H1 (cell line): ENCODE measurements at regions not wholly inside any gene's neighbourhood (a gene's known extent, or its start where the extent isn't known, plus 50 kb on each side); places are given as distances from the start of the nearest gene placed in this dataset.

Experiments used
- CTCF ChIA-PET: fragments of 300-600 bp; sonication (Branson Sonifier 250); formaldehyde crosslinking; loops from one replicate; lab custom pipeline; 2021; ENCODE audit not compliant: partially characterized antibody; lab: Charles Lee
- POLR2A ChIA-PET: fragments of 300-600 bp; sonication (Branson Sonifier 250); formaldehyde crosslinking; loops from one replicate; lab custom pipeline; 2021; ENCODE audit warnings: inconsistent platforms; ENCODE audit not compliant: partially characterized antibody; lab: Charles Lee
- DNase-seq, 2 experiments: peaks; one replicate each; pipeline versions ENCODE4 v3.0.0 to v3.0.0-alpha.2; 2010 to 2022; ENCODE audit warnings: low spot score in 2 of 2, low read depth in 1 of 2, mixed read lengths in 1 of 2
- FAIRE-seq: peaks from 2 replicates; lab custom pipeline; 2011; peaks lifted over from hg19 to GRCh38; lab: Jason Lieb, UNC
- H2AFZ ChIP-seq: 2 replicates; pipeline ENCODE4 v1.8.1; 2012; ENCODE audit warnings: low read length, inconsistent platforms
- H2AK5ac ChIP-seq: 2 replicates; pipeline ENCODE4 v1.6.1; 2013; ENCODE audit warnings: low read depth, low read length
- H2BK120ac ChIP-seq: replicated peaks from 2 replicates; pipeline ENCODE3; 2013; ENCODE audit warnings: low read depth, low read length, inconsistent platforms
- H2BK12ac ChIP-seq: 2 replicates; pipeline ENCODE4 v1.6.1; 2013; ENCODE audit warnings: low read depth, low read length
- H2BK15ac ChIP-seq: 2 replicates; pipeline ENCODE4 v1.6.1; 2013; ENCODE audit warnings: low read length
- H2BK20ac ChIP-seq: 2 replicates; pipeline ENCODE4 v1.6.1; 2013; ENCODE audit warnings: low read length
- H2BK5ac ChIP-seq: 2 replicates; pipeline ENCODE4 v1.6.1; 2013; ENCODE audit warnings: low read depth, low read length
- H3K14ac ChIP-seq: 2 replicates; pipeline ENCODE4 v1.6.1; 2013; ENCODE audit warnings: inconsistent platforms; ENCODE audit not compliant: insufficient read length
- H3K18ac ChIP-seq: 2 replicates; pipeline ENCODE4 v1.6.1; 2013; ENCODE audit warnings: low read length; ENCODE audit errors: extremely low read depth
- H3K23ac ChIP-seq: 2 replicates; pipeline ENCODE4 v1.6.1; 2013; ENCODE audit warnings: inconsistent platforms; ENCODE audit not compliant: insufficient read length
- H3K23me2 ChIP-seq: 2 replicates; pipeline ENCODE4 v1.6.1; 2013; ENCODE audit warnings: low read depth, low read length
- H3K27ac ChIP-seq: 2 replicates; pipeline ENCODE4 v1.6.1; 2011; ENCODE audit warnings: low read depth, low read length, inconsistent platforms
- H3K27me3 ChIP-seq, 4 experiments: replicated peaks in 1 of 4; 1 replicate in 1 of 4; 2 replicates in 3 of 4; pipeline versions ENCODE4 v1.6.1 to v1.8.1; 2011 to 2013; ENCODE audit warnings: low read length in 3 of 4, mild to moderate bottlenecking in 3 of 4, inconsistent platforms in 2 of 4, mixed read lengths in 2 of 4, moderate library complexity in 1 of 4; ENCODE audit not compliant: control insufficient read depth in 3 of 4, insufficient read depth in 3 of 4; ENCODE audit errors: extremely low read depth in 1 of 4
- H3K36me3 ChIP-seq, 4 experiments: 2 replicates each; pipeline versions ENCODE4 v1.6.1 to v1.8.1; 2011 to 2013; ENCODE audit warnings: mild to moderate bottlenecking in 4 of 4, low read length in 3 of 4, moderate library complexity in 2 of 4, control low read depth in 1 of 4, inconsistent platforms in 1 of 4; ENCODE audit not compliant: insufficient read depth in 4 of 4, control insufficient read depth in 2 of 4
- H3K4ac ChIP-seq: replicated peaks from 2 replicates; pipeline ENCODE3; 2013; ENCODE audit warnings: low read length, low read depth, mixed read lengths, inconsistent platforms; ENCODE audit not compliant: insufficient read length
- H3K4me1 ChIP-seq, 4 experiments: replicated peaks in 1 of 4; 1 replicate in 1 of 4; 2 replicates in 3 of 4; pipeline versions ENCODE4 v1.6.1 to v1.8.1; 2011 to 2013; ENCODE audit warnings: low read length in 3 of 4, inconsistent platforms in 2 of 4, mixed read lengths in 1 of 4; ENCODE audit not compliant: insufficient read depth in 4 of 4, control insufficient read depth in 3 of 4
- H3K4me2 ChIP-seq, 2 experiments: 2 replicates each; pipeline versions ENCODE4 v1.6.1 to v1.8.1; 2011 to 2013; ENCODE audit warnings: low read depth in 2 of 2, low read length in 2 of 2, control low read depth in 1 of 2, inconsistent platforms in 1 of 2, mild to moderate bottlenecking in 1 of 2; ENCODE audit not compliant: insufficient read depth in 1 of 2
- H3K4me3 ChIP-seq, 4 experiments: fragments of 200-600, 300-600 bp in 1 of 4; sonication (generic), shearing (Covaris generic), sonication (Bioruptor Twin) in 1 of 4; 2 replicates each; pipeline versions ENCODE4 v1.5.1 to v1.8.1; 2011 to 2016; ENCODE audit warnings: low read length in 4 of 4, low read depth in 3 of 4, control low read depth in 2 of 4, inconsistent platforms in 2 of 4, mild to moderate bottlenecking in 2 of 4, mixed read lengths in 1 of 4, moderate library complexity in 1 of 4; ENCODE audit not compliant: insufficient read depth in 2 of 4; ENCODE audit errors: extremely low read depth in 1 of 4
- H3K56ac ChIP-seq: replicated peaks from 2 replicates; pipeline ENCODE3; 2013; ENCODE audit warnings: low read depth, mild to moderate bottlenecking, mixed read lengths, low read length, inconsistent platforms; ENCODE audit not compliant: insufficient read length
- H3K79me1 ChIP-seq: 2 replicates; pipeline ENCODE4 v1.6.1; 2013; ENCODE audit warnings: low read depth, low read length, control low read depth
- H3K79me2 ChIP-seq, 2 experiments: 2 replicates each; pipeline versions ENCODE4 v1.6.1 to v1.8.1; 2012 to 2013; ENCODE audit warnings: low read length in 2 of 2, mild to moderate bottlenecking in 2 of 2, inconsistent platforms in 1 of 2; ENCODE audit not compliant: insufficient read depth in 2 of 2, control insufficient read depth in 1 of 2
- H3K9ac ChIP-seq, 4 experiments: replicated peaks in 1 of 4; 1 replicate in 1 of 4; 2 replicates in 3 of 4; pipeline versions ENCODE4 v1.6.1 to v1.8.1; 2011 to 2013; ENCODE audit warnings: low read depth in 3 of 4, low read length in 3 of 4, control low read depth in 2 of 4, mild to moderate bottlenecking in 2 of 4, moderate library complexity in 2 of 4, inconsistent platforms in 1 of 4; ENCODE audit errors: extremely low read depth in 1 of 4
- H3K9me3 ChIP-seq, 2 experiments: 2 replicates each; pipeline versions ENCODE4 v1.6.1 to v1.8.1; 2012 to 2013; ENCODE audit warnings: mild to moderate bottlenecking in 2 of 2, moderate library complexity in 2 of 2, control low read depth in 1 of 2, inconsistent platforms in 1 of 2, low read depth in 1 of 2, low read length in 1 of 2, mixed read lengths in 1 of 2; ENCODE audit not compliant: insufficient read depth in 2 of 2
- H4K20me1 ChIP-seq, 2 experiments: replicated peaks in 1 of 2; 2 replicates each; pipeline versions ENCODE3 to v1.8.1; 2011 to 2013; ENCODE audit warnings: inconsistent platforms in 2 of 2, low read length in 2 of 2, mild to moderate bottlenecking in 1 of 2; ENCODE audit not compliant: insufficient read depth in 2 of 2, control insufficient read depth in 1 of 2
- H4K5ac ChIP-seq: 2 replicates; pipeline ENCODE4 v1.6.1; 2013; ENCODE audit warnings: low read length, low read depth, mixed read lengths, inconsistent platforms; ENCODE audit not compliant: insufficient read length
- H4K8ac ChIP-seq: 2 replicates; pipeline ENCODE4 v1.8.0; 2013; ENCODE audit warnings: mild to moderate bottlenecking, moderate library complexity, low read length, inconsistent platforms; ENCODE audit not compliant: insufficient read depth; ENCODE audit errors: extremely low read depth
- H4K91ac ChIP-seq: replicated peaks from 2 replicates; pipeline ENCODE3; 2013; ENCODE audit warnings: low read length, mixed read lengths, inconsistent platforms; ENCODE audit not compliant: insufficient read length
- ATF3 ChIP-seq: IDR thresholded peaks from 2 replicates; pipeline ENCODE4 v1.6.1; 2011; ENCODE audit warnings: low read depth, mild to moderate bottlenecking, low read length; ENCODE audit not compliant: insufficient read depth
- BCL11A ChIP-seq, 2 experiments: IDR thresholded peaks; one replicate each; pipeline ENCODE4 v1.6.1; 2011; ENCODE audit warnings: low read depth in 2 of 2, low read length in 2 of 2, mild to moderate bottlenecking in 2 of 2
- CBX8 ChIP-seq: fragments of 300-800, 300-1000 bp; sonication (generic); IDR thresholded peaks from 2 replicates; pipeline ENCODE4 v1.7.1; 2016; ENCODE audit warnings: low read depth, low read length, borderline replicate concordance
- CHD1 ChIP-seq: IDR thresholded peaks from 2 replicates; pipeline ENCODE4 v1.6.1; 2012; ENCODE audit warnings: low read depth, low read length, improper control_type of control experiment
- GABPA ChIP-seq: IDR thresholded peaks from 2 replicates; pipeline ENCODE4 v1.6.1; 2011; ENCODE audit warnings: mild to moderate bottlenecking, low read length, moderate library complexity, borderline replicate concordance; ENCODE audit not compliant: insufficient read depth
- HDAC2 ChIP-seq, 2 experiments: fragments of 300-600 bp in 1 of 2; sonication (generic) in 1 of 2; IDR thresholded peaks; 2 replicates each; pipeline ENCODE4 v1.6.1; 2011 to 2012; ENCODE audit warnings: low read depth in 2 of 2, low read length in 2 of 2, mild to moderate bottlenecking in 2 of 2, moderate library complexity in 2 of 2, borderline replicate concordance in 1 of 2, inconsistent platforms in 1 of 2
- JUND ChIP-seq: IDR thresholded peaks from 2 replicates; pipeline ENCODE4 v1.6.1; 2011; ENCODE audit warnings: mild to moderate bottlenecking, improper control_type of control experiment, low read length
- MAFK ChIP-seq: IDR thresholded peaks from 2 replicates; pipeline ENCODE4 v1.6.1; 2012; ENCODE audit warnings: low read depth, mild to moderate bottlenecking, improper control_type of control experiment, low read length
- RBBP5 ChIP-seq: IDR thresholded peaks from 2 replicates; pipeline ENCODE4 v1.7.1; 2012; ENCODE audit warnings: low read depth, mild to moderate bottlenecking, inconsistent platforms, low read length, moderate library complexity, borderline replicate concordance
- RXRA ChIP-seq: IDR thresholded peaks from 2 replicates; pipeline ENCODE4 v1.6.1; 2011; ENCODE audit warnings: low read depth, mild to moderate bottlenecking, low read length, moderate library complexity; ENCODE audit not compliant: insufficient read depth
- SIRT6 ChIP-seq: IDR thresholded peaks from one replicate; pipeline ENCODE4 v1.7.1; 2012; ENCODE audit warnings: low read length, inconsistent platforms
- SP2 ChIP-seq: IDR thresholded peaks from 2 replicates; pipeline ENCODE4 v1.6.1; 2012; ENCODE audit warnings: mild to moderate bottlenecking, low read length, inconsistent platforms
- SRF ChIP-seq: IDR thresholded peaks from 2 replicates; pipeline ENCODE4 v1.6.1; 2011; ENCODE audit warnings: mild to moderate bottlenecking, low read depth, low read length, moderate library complexity
- TAF7 ChIP-seq: optimal IDR thresholded peaks from 2 replicates; pipeline ENCODE3; 2011; ENCODE audit warnings: low read depth, mild to moderate bottlenecking, inconsistent platforms, low read length, moderate library complexity, borderline replicate concordance
- YY1 ChIP-seq: IDR thresholded peaks from 2 replicates; pipeline ENCODE4 v1.6.1; 2011; ENCODE audit warnings: low read depth, mild to moderate bottlenecking, low read length
- WGBS, 2 experiments: shearing (Covaris generic) in 1 of 2; methylation state at CpG; one replicate each; pipeline versions ENCODE4 v1.1.6 to v1.1.7; 2013 to 2015; ENCODE audit warnings: low lambda C conversion rate in 2 of 2, mixed read lengths in 2 of 2, inconsistent platforms in 1 of 2, low coverage in 1 of 2, missing lambda C conversion rate in 1 of 2; ENCODE audit not compliant: insufficient replicate concordance in 2 of 2, insufficient coverage in 1 of 2, insufficient read length in 1 of 2; ENCODE audit errors: extremely low coverage in 1 of 2, missing lambda C conversion rate in 1 of 2; 5-methylcytosine and 5-hydroxymethylcytosine counted together

GRCh38 chr2:55775828-55776227 is 82.2 kb upstream of the PNPT1 start:
- WGBS, 2 experiments = 94% methylated on average over 4 of the region's 4 CpGs; no CpG with 5 or more reads in 1 of the 2 experiments
- TF ChIP-seq CHD1 (no peak), SP2 (no peak), GABPA (no peak), YY1 (no peak), HDAC2 (IDR thresholded peaks at IDR 0.05; ENCODE audit: borderline replicate concordance in 1 of 2, low read depth in 2 of 2, low read length in 2 of 2) (no peak), ATF3 (no peak), MAFK (no peak), JUND (no peak), CBX8 (no peak), TAF7 (no peak), RXRA (no peak), BCL11A (IDR thresholded peaks at IDR 0.05; ENCODE audit: low read depth in 2 of 2, low read length in 2 of 2) (no peak), SIRT6 (no peak), SRF (no peak), RBBP5 (no peak)

More at GRCh38 chr2:55775828-55776227, 82.2 kb upstream of the PNPT1 start:
- POLR2A ChIA-PET = no interaction called here
- H2BK5ac ChIP-seq = no peak overlapping the region
- H3K14ac ChIP-seq = no peak overlapping the region
- H3K27me3 ChIP-seq = no peaks in the 10 kb centered on the region
- H3K79me1 ChIP-seq = no peaks in the 10 kb centered on the region
- no peak overlapping the region for H2BK12ac ChIP-seq
- no peak overlapping the region for H3K56ac ChIP-seq
- no peak overlapping the region for H3K9ac ChIP-seq
- H3K4ac ChIP-seq = no peak overlapping the region
- no peak overlapping the region for H4K8ac ChIP-seq
- H3K23me2 ChIP-seq = no peaks in the 10 kb centered on the region
- H2BK120ac ChIP-seq = no peak overlapping the region
- no peak for DNase-seq
- H4K5ac ChIP-seq = no peak overlapping the region
- H3K27ac ChIP-seq = no peak overlapping the region
- no peak overlapping the region for H2AFZ ChIP-seq
- H3K4me2 ChIP-seq = no peak overlapping the region
- CTCF ChIA-PET = interaction anchor here (1.9 kb wide), 1 partner anchor 186 kb away, joined by 6 read pairs; no protein-coding TSS in a partner anchor
- no peaks in the 10 kb centered on the region for H3K79me2 ChIP-seq
- no peak overlapping the region for H3K18ac ChIP-seq
- no peaks in the 10 kb centered on the region for H3K36me3 ChIP-seq
- H3K4me3 ChIP-seq = no peak overlapping the region
- no peak overlapping the region for H2BK15ac ChIP-seq
- FAIRE-seq = no peak
- no peaks in the 10 kb centered on the region for H4K20me1 ChIP-seq
- no peak overlapping the region for H4K91ac ChIP-seq
- no peaks in the 10 kb centered on the region for H3K4me1 ChIP-seq
- no peaks in the 10 kb centered on the region; a peak in 1 of 4 replicates for H3K9me3 ChIP-seq
- no peak overlapping the region for H2BK20ac ChIP-seq
- H3K23ac ChIP-seq = no peak overlapping the region
- H2AK5ac ChIP-seq = no peak overlapping the region
